ENCODE measurements at regions not wholly inside any gene's neighbourhood (a gene's known extent, or its start where the extent isn't known, plus 50 kb on each side); places are given as distances from the start of the nearest gene placed in this dataset.

DNA sequence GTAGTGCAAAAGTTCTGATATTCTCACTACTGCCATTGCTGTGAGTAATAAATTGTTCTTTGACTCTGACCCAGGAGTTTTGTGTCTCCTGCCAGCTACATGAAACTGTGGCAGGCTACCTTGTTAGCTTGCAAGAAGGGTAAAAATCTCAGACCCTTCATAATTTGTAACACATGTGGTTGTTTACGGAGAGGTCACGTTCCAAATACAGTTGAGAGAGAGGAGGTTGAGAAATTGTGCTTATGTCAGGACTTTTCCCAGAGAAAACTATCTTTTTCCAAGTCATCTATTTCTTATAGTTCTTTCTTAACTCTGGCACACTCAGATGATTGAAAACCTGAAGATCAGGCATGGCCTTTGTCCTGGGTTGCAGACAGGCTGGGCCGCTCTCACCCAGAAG lies 114.4 kb upstream of the SVIL start:
- TF ChIP-seq POLR2A (IDR thresholded peaks at IDR 0.05), result no peak
- TF ChIP-seq CTCF (IDR thresholded peaks at IDR 0.05), result no peak
